ENCODE measurements at regions not wholly inside any gene's neighbourhood (a gene's known extent, or its start where the extent isn't known, plus 50 kb on each side); places are given as distances from the start of the nearest gene placed in this dataset.

GRCh38 chr13:61700181-61700580 lies 284.5 kb upstream of the PCDH20 start:
- ChIA-PET CTCF (no interaction called here), POLR2A (no interaction called here)
- no peak for DNase-seq (ENCODE audit: low read depth, low spot score)
- Histone ChIP-seq H3K9me3 (replicated peaks; ENCODE audit: control insufficient read depth, insufficient read depth, low read length) (no peaks in the 10 kb centered on the region), H2AFZ (ENCODE audit: low read depth, low read length) (no peak overlapping the region), H4K20me1 (replicated peaks; ENCODE audit: control insufficient read depth, extremely low read depth, insufficient read depth, low read length) (no peaks in the 10 kb centered on the region), H3K27ac (ENCODE audit: insufficient read depth, low read depth, low read length) (no peak overlapping the region), H3K4me2 (ENCODE audit: insufficient read depth, low read length) (no peak overlapping the region), H3K9ac (replicated peaks; ENCODE audit: extremely low read depth, insufficient read depth, low read length) (no peak overlapping the region), H3K79me2 (ENCODE audit: control insufficient read depth, insufficient read depth, low read length) (no peaks in the 10 kb centered on the region), H3K4me1 (ENCODE audit: control insufficient read depth, extremely low read depth, insufficient read depth, low read length) (no peaks in the 10 kb centered on the region), H3K27me3 (ENCODE audit: control insufficient read depth in 2 of 2, insufficient read depth in 2 of 2, low read length in 2 of 2) (no peaks in the 10 kb centered on the region), H3K9me1 (replicated peaks; ENCODE audit: control insufficient read depth, extremely low read depth, insufficient read depth, low read length) (no peaks in the 10 kb centered on the region), H3K36me3 (ENCODE audit: control insufficient read depth in 2 of 2, extremely low read depth in 1 of 2, insufficient read depth in 2 of 2, low read length in 2 of 2) (no peaks in the 10 kb centered on the region), H3K4me3 (replicated peaks in 1 of 3; ENCODE audit: insufficient read depth in 1 of 3, low read depth in 1 of 3, low read length in 3 of 3) (no peak overlapping the region)
- dilution Hi-C loops (cut with MboI; ENCODE audit: extremely low pct_ligation_motif_present, low sequenced_read_pairs), result no loop called here
- no peak for FAIRE-seq
- BruUV-seq (replicated peaks), result no TSS peak
- no peak for TF ChIP-seq POLR2AphosphoS5 (IDR thresholded peaks at IDR 0.05; ENCODE audit: insufficient read depth, low read depth, low read length)
- no peak for TF ChIP-seq EZH2 (IDR thresholded peaks at IDR 0.05; ENCODE audit: borderline replicate concordance, low read depth, low read length, severe bottlenecking)
- no peak for TF ChIP-seq FOS (IDR thresholded peaks at IDR 0.05; ENCODE audit: borderline replicate concordance, insufficient read depth, low read length)
- no peak for TF ChIP-seq MYC (IDR thresholded peaks at IDR 0.05; ENCODE audit: low read depth, low read length)
- TF ChIP-seq CTCF (IDR thresholded peaks at IDR 0.05; ENCODE audit: extremely low read depth in 1 of 2, insufficient read depth in 1 of 2, low read depth in 1 of 2, low read length in 2 of 2), result no peak
- TF ChIP-seq GATA2 (IDR thresholded peaks at IDR 0.05; ENCODE audit: insufficient read depth, insufficient read length, low read depth, low read length), result no peak
- TF ChIP-seq POLR2A (IDR thresholded peaks at IDR 0.05; ENCODE audit: low read depth, low read length), result no peak
- TF ChIP-seq MAX (IDR thresholded peaks at IDR 0.05; ENCODE audit: insufficient read depth, insufficient read length), result no peak
- TF ChIP-seq JUN (IDR thresholded peaks at IDR 0.05; ENCODE audit: borderline replicate concordance, insufficient read depth, insufficient read length, low read depth), result no peak
- intact Hi-C loops (cut with micrococcal nuclease), result no loop called here

All from endothelial cell of umbilical vein (primary cell).